Spleen (tissue), 7 donors: ENCODE measurements at regions not wholly inside any gene's neighbourhood (a gene's known extent, or its start where the extent isn't known, plus 50 kb on each side); places are given as distances from the start of the nearest gene placed in this dataset.

Source experiments
- POLR2A ChIP-seq, 3 donors: fragments of 450-650 bp; IDR thresholded peaks; one replicate each; pipeline ENCODE4 v1.5.1; 2017; ENCODE audit warnings: antibody characterized with exemption in 3 of 3, mild to moderate bottlenecking in 1 of 3
- POLR2AphosphoS5 ChIP-seq, 3 donors: sonication (generic); formaldehyde crosslinking; IDR thresholded peaks; one replicate each; pipeline ENCODE4 v1.5.1; 2017; ENCODE audit warnings: antibody characterized with exemption in 3 of 3
- TF ChIP-seq, protein P1 (sequence below), 11 experiments: fragments of 200-600 bp in 7 of 11; fragments of 450-650 bp in 4 of 11; sonication (generic) in 4 of 11; IDR thresholded peaks in 8 of 11; conservative IDR thresholded peaks in 3 of 11; 1 replicate in 7 of 11; 2 replicates in 4 of 11; pipeline versions ENCODE4 v1.4.0 to v1.8.0; 2016 to 2021; ENCODE audit warnings: antibody characterized with exemption in 11 of 11, inconsistent platforms in 4 of 11, mild to moderate bottlenecking in 1 of 11
- donor health status: DM: no; HTN: no; CAD: no; lungs with moderate emphysema.
- donor health status: DM: no; HTN: no; CAD: no.
- donor health status: DM: no; HTN: no; CAD: no.

GRCh38 chr4:101621120-101621519 is 169.4 kb upstream of the BANK1 start:
- TF ChIP-seq, protein P1, sequence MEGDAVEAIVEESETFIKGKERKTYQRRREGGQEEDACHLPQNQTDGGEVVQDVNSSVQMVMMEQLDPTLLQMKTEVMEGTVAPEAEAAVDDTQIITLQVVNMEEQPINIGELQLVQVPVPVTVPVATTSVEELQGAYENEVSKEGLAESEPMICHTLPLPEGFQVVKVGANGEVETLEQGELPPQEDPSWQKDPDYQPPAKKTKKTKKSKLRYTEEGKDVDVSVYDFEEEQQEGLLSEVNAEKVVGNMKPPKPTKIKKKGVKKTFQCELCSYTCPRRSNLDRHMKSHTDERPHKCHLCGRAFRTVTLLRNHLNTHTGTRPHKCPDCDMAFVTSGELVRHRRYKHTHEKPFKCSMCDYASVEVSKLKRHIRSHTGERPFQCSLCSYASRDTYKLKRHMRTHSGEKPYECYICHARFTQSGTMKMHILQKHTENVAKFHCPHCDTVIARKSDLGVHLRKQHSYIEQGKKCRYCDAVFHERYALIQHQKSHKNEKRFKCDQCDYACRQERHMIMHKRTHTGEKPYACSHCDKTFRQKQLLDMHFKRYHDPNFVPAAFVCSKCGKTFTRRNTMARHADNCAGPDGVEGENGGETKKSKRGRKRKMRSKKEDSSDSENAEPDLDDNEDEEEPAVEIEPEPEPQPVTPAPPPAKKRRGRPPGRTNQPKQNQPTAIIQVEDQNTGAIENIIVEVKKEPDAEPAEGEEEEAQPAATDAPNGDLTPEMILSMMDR (IDR thresholded peaks at IDR 0.05 in 8 of 11, conservative IDR thresholded peaks at IDR 0.05 in 3 of 11) = no peak
- TF ChIP-seq POLR2A (IDR thresholded peaks at IDR 0.05) (no peak), POLR2AphosphoS5 (IDR thresholded peaks at IDR 0.05) (no peak)
